Naive thymus-derived CD4-positive, alpha-beta T cell (primary cell): ENCODE measurements at regions not wholly inside any gene's neighbourhood (a gene's known extent, or its start where the extent isn't known, plus 50 kb on each side); places are given as distances from the start of the nearest gene placed in this dataset.
"Not testable (repeated sequence)": the region's sequence is repeated elsewhere in the genome, so short reads cannot be mapped to it uniquely, and the experiment has no call there.

Experiments used
- ATAC-seq: fragments of 150-1000 bp; cut with Tn5 transposase; 2 replicates; pipeline ENCODE4 v1.10.0; 2021; ENCODE audit warnings: mild to moderate bottlenecking, moderate library complexity
- CTCF ChIA-PET: fragments of 350-600 bp; sonication (Branson Sonifier 250); formaldehyde crosslinking; loops from one replicate; lab custom pipeline; 2021; ENCODE audit warnings: antibody characterized with exemption; lab: Charles Lee
- POLR2A ChIA-PET: fragments of 350-600 bp; sonication (Branson Sonifier 250); formaldehyde crosslinking; loops from one replicate; lab custom pipeline; 2021; ENCODE audit warnings: antibody characterized with exemption, inconsistent platforms; lab: Charles Lee
- DNase-seq, 9 donors: peaks; one replicate each; pipeline versions ENCODE4 v3.0.0 to v3.0.0-alpha.2; 2020 to 2022; ENCODE audit warnings: mixed read lengths in 1 of 9
- H3K27ac ChIP-seq: one replicate; pipeline ENCODE4 v1.7.0; 2013; ENCODE audit warnings: mild to moderate bottlenecking, low read depth, low read length, moderate library complexity
- H3K27me3 ChIP-seq, 2 donors: one replicate each; pipeline ENCODE4 v1.7.0; 2013; ENCODE audit warnings: low read length in 2 of 2, mild to moderate bottlenecking in 2 of 2, moderate library complexity in 2 of 2; ENCODE audit not compliant: control insufficient read depth in 2 of 2, insufficient read depth in 2 of 2
- H3K36me3 ChIP-seq, 3 experiments: 1 replicate in 2 of 3; 2 replicates in 1 of 3; pipeline ENCODE4 v1.7.0; 2013; ENCODE audit warnings: low read length in 3 of 3, mild to moderate bottlenecking in 3 of 3, moderate library complexity in 1 of 3; ENCODE audit not compliant: insufficient read depth in 3 of 3, control insufficient read depth in 2 of 3
- H3K4me1 ChIP-seq, 2 donors: one replicate each; pipeline ENCODE4 v1.7.0; 2013; ENCODE audit warnings: low read length in 2 of 2, mild to moderate bottlenecking in 2 of 2, moderate library complexity in 1 of 2; ENCODE audit not compliant: control insufficient read depth in 2 of 2, insufficient read depth in 2 of 2
- H3K4me3 ChIP-seq: 2 replicates; pipeline ENCODE4 v1.7.0; 2013; ENCODE audit warnings: mild to moderate bottlenecking, low read length
- H3K9me3 ChIP-seq, 3 experiments: 1 replicate in 2 of 3; 2 replicates in 1 of 3; pipeline ENCODE4 v1.7.0; 2013; ENCODE audit warnings: low read length in 3 of 3; ENCODE audit not compliant: control insufficient read depth in 2 of 3
- H3K27ac Mint-ChIP-seq, 9 donors: one replicate each; pipeline ENCODE4 v1.8.0; 2020 to 2022; ENCODE audit warnings: mixed read lengths in 9 of 9, mild to moderate bottlenecking in 8 of 9, moderate library complexity in 5 of 9, inconsistent platforms in 2 of 9
- H3K27me3 Mint-ChIP-seq, 5 donors: one replicate each; pipeline ENCODE4 v1.8.0; 2021 to 2022; ENCODE audit warnings: mixed read lengths in 5 of 5, mild to moderate bottlenecking in 1 of 5
- H3K36me3 Mint-ChIP-seq, 5 donors: one replicate each; pipeline ENCODE4 v1.8.0; 2020 to 2022; ENCODE audit warnings: mixed read lengths in 5 of 5, mild to moderate bottlenecking in 3 of 5, inconsistent platforms in 1 of 5
- H3K4me1 Mint-ChIP-seq, 7 donors: one replicate each; pipeline ENCODE4 v1.8.0; 2020 to 2022; ENCODE audit warnings: mixed read lengths in 7 of 7, mild to moderate bottlenecking in 3 of 7, inconsistent platforms in 1 of 7
- H3K4me3 Mint-ChIP-seq, 10 donors: one replicate each; pipeline ENCODE4 v1.8.0; 2020 to 2022; ENCODE audit warnings: mild to moderate bottlenecking in 10 of 10, mixed read lengths in 10 of 10, moderate library complexity in 6 of 10, inconsistent platforms in 2 of 10
- H3K9me3 Mint-ChIP-seq, 11 donors: one replicate each; pipeline ENCODE4 v1.8.0; 2020 to 2022; ENCODE audit warnings: mixed read lengths in 11 of 11, mild to moderate bottlenecking in 4 of 11, inconsistent platforms in 1 of 11, moderate library complexity in 1 of 11
- intact Hi-C, 2 donors: fragments of 100-400 bp; cut with micrococcal nuclease; formaldehyde crosslinking; loops; one replicate each; pipeline ENCODE4 v1.15.1; 2023

DNA sequence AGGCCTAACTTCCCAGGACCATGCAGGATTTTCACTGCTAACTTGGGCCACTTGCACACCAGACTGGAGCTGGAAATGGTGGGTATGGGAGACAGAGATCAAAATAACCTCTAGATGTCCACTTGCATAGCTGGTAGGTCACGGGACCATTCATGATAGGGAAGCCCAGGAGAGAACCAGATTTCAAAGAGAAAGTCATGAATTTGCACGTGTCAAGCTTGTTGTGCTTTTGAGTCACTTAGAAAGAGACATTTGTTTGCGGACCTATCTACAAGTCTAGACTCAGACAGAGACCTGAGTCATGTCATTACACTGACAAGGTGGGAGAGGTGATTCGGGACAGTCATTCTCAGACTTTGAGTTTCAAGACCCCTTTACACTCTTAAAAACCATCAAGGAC lies 704.1 kb downstream of the DTWD2 start:
- DNase-seq, H3K36me3 ChIP-seq, H3K4me3 Mint-ChIP-seq, ATAC-seq, H3K27ac ChIP-seq, intact Hi-C loops, H3K4me1 ChIP-seq, H3K4me1 Mint-ChIP-seq, H3K27ac Mint-ChIP-seq, H3K9me3 Mint-ChIP-seq, H3K27me3 ChIP-seq, H3K36me3 Mint-ChIP-seq, H3K4me3 ChIP-seq, H3K9me3 ChIP-seq, POLR2A ChIA-PET, CTCF ChIA-PET, H3K27me3 Mint-ChIP-seq: not testable (repeated sequence)

DNA sequence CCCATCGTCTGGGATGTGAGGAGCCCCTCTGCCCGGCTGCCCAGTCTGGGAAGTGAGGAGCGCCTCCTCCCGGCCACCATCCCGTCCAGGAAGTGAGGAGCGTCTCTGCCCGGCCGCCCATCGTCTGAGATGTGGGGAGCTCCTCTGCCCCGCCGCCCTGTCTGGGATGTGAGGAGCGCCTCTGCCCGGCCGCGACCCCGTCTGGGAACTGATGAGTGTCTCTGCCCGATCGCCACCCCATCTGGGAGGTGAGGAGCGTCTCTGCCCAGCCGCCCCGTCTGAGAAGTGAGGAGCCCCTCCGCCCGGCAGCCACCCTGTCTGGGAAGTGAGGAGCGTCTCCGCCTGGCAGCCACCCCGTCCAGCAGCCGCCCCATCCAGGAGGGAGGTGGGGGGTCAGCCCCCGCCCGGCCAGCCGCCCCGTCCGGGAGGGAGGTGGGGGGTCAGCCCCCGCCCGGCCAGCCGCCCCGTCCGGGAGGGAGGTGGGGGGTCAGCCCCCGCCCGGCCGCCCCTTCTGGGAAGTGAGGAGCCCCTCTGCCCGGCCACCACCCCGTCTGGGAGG lies 705.8 kb downstream of the DTWD2 start:
- H3K4me3 ChIP-seq, POLR2A ChIA-PET, CTCF ChIA-PET, H3K27me3 Mint-ChIP-seq, ATAC-seq, H3K4me3 Mint-ChIP-seq, intact Hi-C loops, H3K36me3 ChIP-seq, H3K27ac Mint-ChIP-seq, H3K36me3 Mint-ChIP-seq, H3K27ac ChIP-seq, H3K27me3 ChIP-seq, DNase-seq, H3K4me1 ChIP-seq, H3K9me3 ChIP-seq, H3K4me1 Mint-ChIP-seq: not testable (repeated sequence)
- peaks cover 0 to 15% (median 5%) of the 10 kb centered on the region in 11 donors for H3K9me3 Mint-ChIP-seq

DNA sequence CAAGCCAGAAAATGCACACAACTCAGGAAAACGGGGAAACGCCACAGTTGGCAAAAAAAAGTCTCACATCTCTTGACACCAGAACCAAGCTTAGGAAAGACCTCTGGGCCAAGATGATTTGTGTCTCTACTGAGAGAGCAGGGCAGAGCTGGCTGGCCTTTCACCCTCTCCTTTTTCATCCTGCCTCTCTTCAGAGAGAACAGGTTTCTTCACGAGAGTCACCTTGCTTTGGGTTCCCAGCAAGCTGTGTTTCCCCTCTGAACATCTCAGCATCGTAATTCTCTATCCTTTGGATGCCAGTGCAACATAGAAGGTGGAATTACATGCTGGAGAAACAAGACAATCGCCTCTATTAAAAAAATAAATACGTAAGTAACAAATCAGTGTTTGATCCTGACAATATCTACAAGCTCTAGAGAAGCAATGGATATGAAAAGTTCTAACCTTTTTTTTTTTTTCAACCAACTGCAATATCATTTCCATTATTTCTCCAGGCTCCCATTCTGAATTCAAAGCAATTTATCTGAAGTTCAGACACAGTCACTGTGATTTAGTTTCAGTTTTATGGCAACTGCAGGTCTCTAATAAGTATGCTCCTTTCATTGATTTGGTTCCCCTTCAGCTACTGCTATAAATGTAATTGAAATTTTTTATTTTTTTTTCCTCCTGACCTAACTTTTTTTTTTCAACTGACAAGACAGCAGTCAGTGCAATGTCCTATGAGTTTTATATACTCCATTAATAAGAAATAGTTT lies 708.6 kb downstream of the DTWD2 start:
- DNase-seq = no peak
- H3K4me3 Mint-ChIP-seq = no peak overlapping the region
- H3K9me3 Mint-ChIP-seq = peaks cover 0 to 21% (median 6%) of the 10 kb centered on the region in 11 donors
- no peak for ATAC-seq
- no peaks in the 10 kb centered on the region for H3K36me3 Mint-ChIP-seq
- H3K4me1 Mint-ChIP-seq = no peaks in the 10 kb centered on the region
- H3K4me3 ChIP-seq = no peak overlapping the region
- CTCF ChIA-PET = no interaction called here
- POLR2A ChIA-PET = no interaction called here
- intact Hi-C loops = no loop called here
- H3K4me1 ChIP-seq = no peaks in the 10 kb centered on the region
- no peaks in the 10 kb centered on the region for H3K27me3 ChIP-seq
- H3K9me3 ChIP-seq = no peaks in the 10 kb centered on the region
- no peak overlapping the region for H3K27ac Mint-ChIP-seq
- H3K36me3 ChIP-seq = no peaks in the 10 kb centered on the region
- no peaks in the 10 kb centered on the region for H3K27me3 Mint-ChIP-seq
- H3K27ac ChIP-seq = no peak overlapping the region

DNA sequence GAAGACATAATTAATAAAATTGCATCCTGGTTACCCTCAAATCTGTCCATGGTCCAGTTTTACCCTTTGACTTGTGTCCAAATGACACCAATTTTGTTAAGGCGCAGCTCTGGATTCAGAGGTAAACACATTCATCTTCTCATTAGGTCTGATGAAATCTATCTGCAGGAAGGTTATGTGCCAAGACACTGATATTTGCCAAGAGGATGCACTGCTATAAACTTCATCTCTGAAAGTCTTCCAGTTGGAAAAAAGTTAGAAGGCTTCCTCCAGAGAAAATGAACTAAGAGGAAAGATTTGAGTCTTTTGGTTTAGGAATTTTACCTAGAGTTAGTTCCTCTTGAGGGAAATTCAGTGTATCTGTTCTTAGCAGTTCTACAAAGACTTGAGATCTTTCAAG lies 717.8 kb downstream of the DTWD2 start:
- Histone ChIP-seq H3K27me3 (no peaks in the 10 kb centered on the region), H3K4me1 (no peaks in the 10 kb centered on the region), H3K36me3 (no peaks in the 10 kb centered on the region), H3K9me3 (no peaks in the 10 kb centered on the region), H3K27ac (no peak overlapping the region), H3K4me3 (no peak overlapping the region)
- H3K36me3 Mint-ChIP-seq = no peaks in the 10 kb centered on the region
- H3K9me3 Mint-ChIP-seq = peaks cover 0 to 30% (median 3%) of the 10 kb centered on the region in 11 donors
- ATAC-seq (no peak), DNase-seq (no peak)
- H3K27ac Mint-ChIP-seq = no peak overlapping the region
- intact Hi-C loops = no loop called here
- ChIA-PET POLR2A (no interaction called here), CTCF (no interaction called here)
- H3K4me3 Mint-ChIP-seq = no peak overlapping the region
- H3K27me3 Mint-ChIP-seq = no peaks in the 10 kb centered on the region
- no peaks in the 10 kb centered on the region for H3K4me1 Mint-ChIP-seq

DNA sequence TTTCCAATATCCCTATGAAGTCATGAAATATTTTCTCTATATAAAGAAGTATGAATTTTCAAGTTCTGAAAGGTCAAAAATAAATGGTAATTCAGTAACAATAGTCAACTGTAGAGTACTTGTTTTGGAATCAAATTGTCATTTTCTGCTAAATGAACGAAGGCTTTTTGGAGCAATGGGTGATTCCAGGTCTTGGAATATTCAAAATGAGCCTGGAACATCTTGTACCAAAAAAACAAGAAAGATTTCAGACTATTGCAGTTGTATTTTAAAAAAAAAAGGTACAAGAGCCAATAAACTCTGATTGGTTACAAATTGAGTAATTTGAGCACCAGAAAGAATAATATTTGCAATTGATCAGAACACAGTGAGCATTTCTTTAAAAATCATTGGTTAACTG lies 730.1 kb downstream of the DTWD2 start:
- DNase-seq = no peak
- Histone ChIP-seq H3K9me3 (no peaks in the 10 kb centered on the region), H3K27ac (no peak overlapping the region), H3K4me3 (no peak overlapping the region), H3K4me1 (no peaks in the 10 kb centered on the region), H3K27me3 (no peaks in the 10 kb centered on the region), H3K36me3 (no peaks in the 10 kb centered on the region)
- ChIA-PET CTCF (no interaction called here), POLR2A (no interaction called here)
- H3K4me1 Mint-ChIP-seq = no peaks in the 10 kb centered on the region
- H3K4me3 Mint-ChIP-seq = no peak overlapping the region
- no peak overlapping the region for H3K27ac Mint-ChIP-seq
- peaks cover 0 to 7% (median 1%) of the 10 kb centered on the region in 11 donors for H3K9me3 Mint-ChIP-seq
- no peaks in the 10 kb centered on the region for H3K27me3 Mint-ChIP-seq
- no peak for ATAC-seq
- H3K36me3 Mint-ChIP-seq = no peaks in the 10 kb centered on the region
- intact Hi-C loops = no loop called here

DNA sequence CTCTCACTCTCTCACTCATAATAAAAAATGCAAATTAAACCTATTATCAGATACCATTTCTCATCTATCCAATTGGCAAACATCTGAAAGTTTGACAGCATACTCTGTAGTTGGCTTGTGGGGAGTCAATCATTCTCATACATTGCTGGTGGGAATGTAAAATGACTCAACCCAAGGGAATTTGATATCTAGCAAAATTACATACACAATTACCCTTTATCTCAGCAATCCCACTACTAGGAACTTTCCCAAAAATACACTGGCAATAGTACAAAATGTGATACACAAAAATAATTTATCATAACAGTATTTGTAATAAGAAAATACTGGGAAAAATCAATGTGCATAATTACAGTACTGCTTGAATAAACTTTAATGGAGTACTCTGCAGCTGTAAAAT lies 731.3 kb downstream of the DTWD2 start:
- no peak overlapping the region for H3K4me3 Mint-ChIP-seq
- intact Hi-C loops = no loop called here
- Histone ChIP-seq H3K27me3 (no peaks in the 10 kb centered on the region), H3K4me3 (no peak overlapping the region), H3K9me3 (no peaks in the 10 kb centered on the region), H3K36me3 (no peaks in the 10 kb centered on the region), H3K4me1 (no peaks in the 10 kb centered on the region), H3K27ac (no peak overlapping the region)
- DNase-seq (no peak), ATAC-seq (no peak)
- POLR2A ChIA-PET = no interaction called here
- H3K27ac Mint-ChIP-seq = no peak overlapping the region
- CTCF ChIA-PET = no interaction called here
- H3K27me3 Mint-ChIP-seq = no peaks in the 10 kb centered on the region
- no peaks in the 10 kb centered on the region for H3K36me3 Mint-ChIP-seq
- H3K4me1 Mint-ChIP-seq = no peaks in the 10 kb centered on the region
- peaks cover 0 to 13% (median 1%) of the 10 kb centered on the region in 11 donors for H3K9me3 Mint-ChIP-seq
